ENCODE measurements at regions not wholly inside any gene's neighbourhood (a gene's known extent, or its start where the extent isn't known, plus 50 kb on each side); places are given as distances from the start of the nearest gene placed in this dataset.

DNA sequence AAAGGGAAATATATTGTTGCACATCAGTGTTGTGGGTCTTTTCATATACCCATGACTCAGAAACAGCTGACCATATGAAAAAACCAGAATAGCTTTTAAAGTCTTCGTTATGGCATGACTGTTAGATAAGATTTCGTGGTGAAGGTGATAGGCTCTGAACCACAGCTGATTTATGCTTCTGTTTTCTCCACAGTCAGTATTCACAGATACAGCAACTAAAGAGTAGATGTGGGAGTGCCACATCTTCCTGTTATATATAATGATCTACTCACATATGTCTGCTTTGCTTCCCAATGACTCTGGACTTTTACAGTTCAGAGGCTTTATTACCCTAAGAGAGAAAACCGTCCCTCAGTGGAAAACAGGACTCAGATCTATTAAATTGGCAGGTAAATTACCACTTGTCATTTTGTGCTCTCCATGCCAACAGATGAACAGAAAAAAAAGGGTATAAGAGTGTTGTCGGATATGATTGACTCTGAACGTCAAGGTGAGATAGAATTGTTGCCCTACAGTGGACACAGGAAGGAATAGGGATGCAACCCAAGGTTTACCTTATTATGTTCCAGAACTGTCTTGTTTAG, 1037.1 kb downstream of the GALC start:
- Mint-ChIP-seq H3K9me3 (no peaks in the 10 kb centered on the region), H3K27ac (no peak overlapping the region), H3K4me3 (no peak overlapping the region), H3K4me1 (ENCODE audit: low read depth) (no peaks in the 10 kb centered on the region), H3K27me3 (ENCODE audit: insufficient read depth) (no peaks in the 10 kb centered on the region), H3K36me3 (ENCODE audit: low read depth) (no peaks in the 10 kb centered on the region)
- no peak for DNase-seq
- TF ChIP-seq, protein P1, sequence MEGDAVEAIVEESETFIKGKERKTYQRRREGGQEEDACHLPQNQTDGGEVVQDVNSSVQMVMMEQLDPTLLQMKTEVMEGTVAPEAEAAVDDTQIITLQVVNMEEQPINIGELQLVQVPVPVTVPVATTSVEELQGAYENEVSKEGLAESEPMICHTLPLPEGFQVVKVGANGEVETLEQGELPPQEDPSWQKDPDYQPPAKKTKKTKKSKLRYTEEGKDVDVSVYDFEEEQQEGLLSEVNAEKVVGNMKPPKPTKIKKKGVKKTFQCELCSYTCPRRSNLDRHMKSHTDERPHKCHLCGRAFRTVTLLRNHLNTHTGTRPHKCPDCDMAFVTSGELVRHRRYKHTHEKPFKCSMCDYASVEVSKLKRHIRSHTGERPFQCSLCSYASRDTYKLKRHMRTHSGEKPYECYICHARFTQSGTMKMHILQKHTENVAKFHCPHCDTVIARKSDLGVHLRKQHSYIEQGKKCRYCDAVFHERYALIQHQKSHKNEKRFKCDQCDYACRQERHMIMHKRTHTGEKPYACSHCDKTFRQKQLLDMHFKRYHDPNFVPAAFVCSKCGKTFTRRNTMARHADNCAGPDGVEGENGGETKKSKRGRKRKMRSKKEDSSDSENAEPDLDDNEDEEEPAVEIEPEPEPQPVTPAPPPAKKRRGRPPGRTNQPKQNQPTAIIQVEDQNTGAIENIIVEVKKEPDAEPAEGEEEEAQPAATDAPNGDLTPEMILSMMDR (IDR thresholded peaks at IDR 0.05): no peak

DNA sequence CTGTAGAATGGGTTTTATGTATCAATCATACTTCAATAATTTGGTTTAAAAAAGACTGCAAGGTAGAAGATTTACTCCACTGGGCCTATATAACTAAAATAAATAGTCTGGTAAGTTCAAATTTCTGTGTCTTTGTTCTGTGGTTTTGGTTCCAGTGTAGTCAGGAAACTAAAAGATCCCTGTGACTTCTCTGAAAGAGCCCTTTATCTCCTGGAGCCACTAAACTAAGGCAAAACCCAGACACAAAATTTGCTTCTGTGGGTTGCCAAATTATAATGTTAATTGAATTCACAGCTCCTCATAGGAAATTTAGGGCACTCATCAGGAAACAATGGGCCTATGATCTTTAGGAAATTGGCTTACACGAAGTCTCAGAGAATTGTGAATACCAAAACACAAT, 1038.4 kb downstream of the GALC start:
- TF ChIP-seq, protein P1 (IDR thresholded peaks at IDR 0.05): no peak
- H3K9me3 Mint-ChIP-seq: no peaks in the 10 kb centered on the region

DNA sequence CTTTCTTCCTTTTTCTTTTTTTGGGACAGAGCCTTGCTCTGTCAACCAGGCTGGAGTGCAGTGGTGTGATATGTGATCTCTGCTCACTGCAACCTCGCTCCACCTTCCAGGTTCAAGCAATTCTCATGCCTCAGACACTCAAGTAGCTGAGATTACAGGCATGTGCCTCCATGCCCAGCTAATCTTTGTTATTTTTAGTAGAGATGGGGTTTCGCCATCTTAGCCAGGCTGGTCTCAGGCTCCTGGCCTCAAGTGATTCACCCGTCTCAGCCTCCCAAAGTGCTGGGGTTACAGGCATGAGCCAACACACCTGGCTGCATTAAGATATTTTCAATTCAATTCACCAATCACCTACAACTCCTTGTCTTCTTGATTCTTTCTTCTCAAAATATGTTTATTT, 1046.5 kb downstream of the GALC start:
- H3K27ac Mint-ChIP-seq: no peak overlapping the region
- H3K4me1 Mint-ChIP-seq (ENCODE audit: low read depth): no peaks in the 10 kb centered on the region
- TF ChIP-seq, protein P1 (IDR thresholded peaks at IDR 0.05): no peak

More for the DNA sequence above, 1038.4 kb downstream of the GALC start:
- no peaks in the 10 kb centered on the region for H3K27me3 Mint-ChIP-seq (ENCODE audit: insufficient read depth)
- H3K36me3 Mint-ChIP-seq (ENCODE audit: low read depth): no peaks in the 10 kb centered on the region
- no peak overlapping the region for H3K4me3 Mint-ChIP-seq
- no peaks in the 10 kb centered on the region for H3K4me1 Mint-ChIP-seq (ENCODE audit: low read depth)
- no peak overlapping the region for H3K27ac Mint-ChIP-seq
- no peak for DNase-seq

DNA sequence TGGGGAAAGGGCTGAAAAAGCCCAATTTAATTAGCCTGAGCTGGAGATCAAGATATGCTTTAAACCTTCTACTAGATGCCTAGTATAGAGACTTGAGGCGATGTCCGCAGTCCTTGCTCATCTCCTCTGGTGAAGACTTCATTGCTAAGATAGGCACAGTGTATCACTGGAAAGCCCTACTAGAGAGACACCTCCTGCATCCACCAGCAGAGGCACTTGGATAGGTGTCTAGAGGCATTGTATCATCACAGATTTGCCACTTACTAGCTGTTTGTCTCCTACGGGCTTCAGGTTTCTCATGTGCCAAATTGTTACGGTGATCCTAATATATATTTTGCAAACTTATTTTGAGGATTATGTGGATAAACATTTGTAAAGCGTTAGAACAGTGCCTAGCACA, 1048.5 kb downstream of the GALC start:
- H3K4me1 Mint-ChIP-seq (ENCODE audit: low read depth): no peaks in the 10 kb centered on the region
- no peak overlapping the region for H3K27ac Mint-ChIP-seq
- DNase-seq: no peak
- no peaks in the 10 kb centered on the region for H3K27me3 Mint-ChIP-seq (ENCODE audit: insufficient read depth)
- H3K36me3 Mint-ChIP-seq (ENCODE audit: low read depth): no peaks in the 10 kb centered on the region
- TF ChIP-seq, protein P1 (IDR thresholded peaks at IDR 0.05): no peak
- no peak overlapping the region for H3K4me3 Mint-ChIP-seq
- no peaks in the 10 kb centered on the region for H3K9me3 Mint-ChIP-seq

More for the DNA sequence above, 1046.5 kb downstream of the GALC start:
- no peak for DNase-seq
- H3K9me3 Mint-ChIP-seq: no peaks in the 10 kb centered on the region
- no peak overlapping the region for H3K4me3 Mint-ChIP-seq
- H3K27me3 Mint-ChIP-seq (ENCODE audit: insufficient read depth): no peaks in the 10 kb centered on the region
- H3K36me3 Mint-ChIP-seq (ENCODE audit: low read depth): no peaks in the 10 kb centered on the region

DNA sequence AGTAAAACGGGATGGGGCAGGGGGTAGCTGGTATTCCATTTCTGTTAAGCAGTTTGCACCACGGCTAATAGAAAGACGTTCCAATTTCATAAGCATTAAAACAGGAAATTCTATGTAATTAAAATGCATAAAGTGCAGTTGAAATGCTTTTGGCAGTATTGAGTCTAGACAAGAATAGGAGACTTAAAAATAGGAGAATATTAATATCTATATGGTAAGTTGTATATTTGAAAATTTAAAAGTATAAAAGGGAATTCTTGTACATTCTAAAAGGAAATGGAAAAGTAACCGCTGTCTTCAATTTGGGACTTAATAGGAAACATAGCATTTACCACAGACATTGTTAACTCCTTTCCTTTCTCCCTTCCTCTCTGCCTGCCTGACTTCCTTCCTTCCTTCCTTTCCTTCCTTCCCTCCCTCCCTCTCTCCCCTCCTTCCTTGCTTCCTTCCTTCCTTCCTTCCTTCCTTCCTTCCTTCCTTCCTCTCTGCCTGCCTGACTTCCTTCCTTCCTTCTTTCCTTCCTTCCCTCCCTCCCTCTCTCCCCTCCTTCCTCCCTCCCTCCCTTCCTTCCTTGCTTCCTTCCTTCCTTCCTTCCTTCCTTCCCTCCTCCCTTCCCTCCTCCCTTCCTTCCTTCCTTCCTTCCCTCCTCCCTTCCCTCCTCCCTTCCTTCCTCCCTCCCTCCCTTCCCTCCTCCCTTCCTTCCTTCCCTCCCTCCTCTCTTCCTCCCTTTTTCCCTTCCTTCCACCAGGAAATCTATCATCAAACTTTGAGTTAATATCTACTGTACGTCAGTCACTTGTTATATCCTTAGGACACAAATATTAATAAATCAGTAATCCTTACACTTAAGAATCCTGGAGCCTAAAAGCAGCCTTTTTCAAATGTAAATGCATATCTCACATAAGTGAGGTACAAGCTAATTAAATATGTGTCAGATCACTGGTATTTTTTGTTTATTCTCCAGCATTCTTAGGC, 1049.3 kb downstream of the GALC start:
- Mint-ChIP-seq H3K9me3 (peaks cover 5% of the 10 kb centered on the region), H3K36me3 (ENCODE audit: low read depth) (no peaks in the 10 kb centered on the region), H3K27ac (no peak overlapping the region), H3K4me1 (ENCODE audit: low read depth) (no peaks in the 10 kb centered on the region), H3K4me3 (no peak overlapping the region), H3K27me3 (ENCODE audit: insufficient read depth) (no peaks in the 10 kb centered on the region)
- DNase-seq: no peak
- TF ChIP-seq, protein P1 (IDR thresholded peaks at IDR 0.05): no peak
